Prostate gland (tissue), 2 donors: ENCODE measurements at regions not wholly inside any gene's neighbourhood (a gene's known extent, or its start where the extent isn't known, plus 50 kb on each side); places are given as distances from the start of the nearest gene placed in this dataset.

Experiments
- DNase-seq: peaks from one replicate; pipeline ENCODE4 v3.0.0-alpha.2; 2019; ENCODE audit warnings: low spot score
- H3K27ac ChIP-seq, 2 donors: fragments of 200-600 bp; sonication (generic); 2 replicates each; pipeline ENCODE4 v1.5.1; 2017 to 2019
- H3K27me3 ChIP-seq: fragments of 200-600 bp; sonication (generic); replicated peaks from 2 replicates; pipeline ENCODE4 v1.5.1; 2019; ENCODE audit not compliant: insufficient read depth
- H3K36me3 ChIP-seq, 2 donors: fragments of 200-600 bp; sonication (generic); 1 replicate in 1 of 2; 2 replicates in 1 of 2; pipeline versions ENCODE4 v1.5.1 to v1.8.1; 2017 to 2019
- H3K4me1 ChIP-seq: fragments of 200-600 bp; sonication (generic); replicated peaks from 2 replicates; pipeline ENCODE4 v1.5.1; 2019
- H3K4me3 ChIP-seq, 2 donors: fragments of 200-600 bp; sonication (generic); 2 replicates each; pipeline ENCODE4 v1.5.1; 2017 to 2019
- H3K9me3 ChIP-seq: fragments of 200-600 bp; sonication (generic); 2 replicates; pipeline ENCODE4 v1.5.1; 2017
- CTCF ChIP-seq, 4 experiments: fragments of 200-600 bp in 2 of 4; fragments of 450-650 bp in 2 of 4; sonication (generic) in 2 of 4; IDR thresholded peaks; 1 replicate in 3 of 4; 2 replicates in 1 of 4; pipeline ENCODE4 v1.5.1; 2016 to 2019; ENCODE audit warnings: antibody characterized with exemption in 4 of 4, mild to moderate bottlenecking in 2 of 4, moderate library complexity in 2 of 4
- POLR2A ChIP-seq: fragments of 450-650 bp; IDR thresholded peaks from one replicate; pipeline ENCODE4 v1.6.1; 2016; ENCODE audit warnings: antibody characterized with exemption, mild to moderate bottlenecking
- POLR2AphosphoS5 ChIP-seq: sonication (generic); formaldehyde crosslinking; IDR thresholded peaks from one replicate; pipeline ENCODE4 v1.6.1; 2017; ENCODE audit warnings: antibody characterized with exemption
- WGBS: methylation state at CpG from one replicate; pipeline ENCODE4 v1.1.5; 2018; 5-methylcytosine and 5-hydroxymethylcytosine counted together
- intact Hi-C: fragments of 100-400 bp; cut with DNase I; formaldehyde crosslinking; loops from one replicate; pipeline ENCODE4 v1.14.2; 2022

- TF ChIP-seq POLR2A = no peak
- no peak for TF ChIP-seq POLR2AphosphoS5
- TF ChIP-seq CTCF (IDR thresholded peaks at IDR 0.05) = no peak
- no peaks in the 10 kb centered on the region for H3K4me1 ChIP-seq
- no peak overlapping the region for H3K27ac ChIP-seq
- intact Hi-C loops = no loop called here
- WGBS = 85% methylated on average over 12 of the region's 12 CpGs
- DNase-seq = no peak
- peaks cover 10% of the 10 kb centered on the region for H3K27me3 ChIP-seq
- H3K9me3 ChIP-seq = no peaks in the 10 kb centered on the region
- H3K4me3 ChIP-seq = no peak overlapping the region
- H3K36me3 ChIP-seq = no peaks in the 10 kb centered on the region
Measured at GRCh38 chr22:49081261-49081666, 746.4 kb downstream of the BRD1 start.

- 88% methylated on average over 12 of the region's 14 CpGs for WGBS
- DNase-seq = no peak
- Histone ChIP-seq H3K9me3 (no peaks in the 10 kb centered on the region), H3K27me3 (peaks cover 10% of the 10 kb centered on the region), H3K36me3 (no peaks in the 10 kb centered on the region), H3K4me1 (no peaks in the 10 kb centered on the region), H3K27ac (no peak overlapping the region), H3K4me3 (no peak overlapping the region)
- TF ChIP-seq CTCF (IDR thresholded peaks at IDR 0.05) (no peak), POLR2A (no peak), POLR2AphosphoS5 (no peak)
- intact Hi-C loops = no loop called here
Measured at GRCh38 chr22:49080631-49081030, 747.0 kb downstream of the BRD1 start.

- 68% methylated on average over 15 of the region's 15 CpGs for WGBS
- TF ChIP-seq POLR2AphosphoS5 = no peak
- TF ChIP-seq POLR2A = no peak
- no peak for TF ChIP-seq CTCF (IDR thresholded peaks at IDR 0.05)
- Histone ChIP-seq H3K4me3 (no peak overlapping the region), H3K4me1 (no peaks in the 10 kb centered on the region), H3K9me3 (no peaks in the 10 kb centered on the region), H3K27me3 (peaks cover 10% of the 10 kb centered on the region), H3K36me3 (no peaks in the 10 kb centered on the region), H3K27ac (no peak overlapping the region)
- intact Hi-C loops = loop anchor here (10.0 kb wide), 1 partner anchor 55 kb away; no protein-coding TSS in a partner anchor
- no peak for DNase-seq
Measured at GRCh38 chr22:49079743-49080500, 747.8 kb downstream of the BRD1 start.

GRCh38 chr22:49079027-49079725 lies 748.5 kb downstream of the BRD1 start:
- TF ChIP-seq POLR2AphosphoS5 (no peak), POLR2A (no peak)
- WGBS = 74% methylated on average over 20 of the region's 22 CpGs
- Histone ChIP-seq H3K27me3 (peaks cover 6% of the 10 kb centered on the region), H3K4me3 (no peak overlapping the region), H3K36me3 (no peaks in the 10 kb centered on the region), H3K9me3 (no peaks in the 10 kb centered on the region), H3K4me1 (no peaks in the 10 kb centered on the region), H3K27ac (no peak overlapping the region)
- intact Hi-C loops = loop anchor here (10.0 kb wide), 1 partner anchor 56 kb away; no protein-coding TSS in a partner anchor
- DNase-seq = no peak

- intact Hi-C loops = loop anchor here (10.0 kb wide), 1 partner anchor 57 kb away; no protein-coding TSS in a partner anchor
- no peak overlapping the region for H3K27ac ChIP-seq
- TF ChIP-seq CTCF (IDR thresholded peaks at IDR 0.05) (no peak), POLR2A (no peak), POLR2AphosphoS5 (no peak)
- no peaks in the 10 kb centered on the region for H3K9me3 ChIP-seq
- H3K36me3 ChIP-seq = no peaks in the 10 kb centered on the region
- 87% methylated on average over 26 of the region's 26 CpGs for WGBS
- DNase-seq = no peak
- H3K4me3 ChIP-seq = no peak overlapping the region
- no peaks in the 10 kb centered on the region for H3K4me1 ChIP-seq
- H3K27me3 ChIP-seq = peaks cover 6% of the 10 kb centered on the region
Measured at GRCh38 chr22:49078076-49078710, 749.5 kb downstream of the BRD1 start.
